ENCODE measurements at regions not wholly inside any gene's neighbourhood (a gene's known extent, or its start where the extent isn't known, plus 50 kb on each side); places are given as distances from the start of the nearest gene placed in this dataset.
A peak's percentile ranks its signal among the peaks of the same experiment; 100 is the strongest.

GRCh38 chr14:85234156-85235025, 295.6 kb upstream of the FLRT2 start:
- H3K9me3 ChIP-seq (replicated peaks; ENCODE audit: low read length), result no peaks in the 10 kb centered on the region
- H3K36me3 ChIP-seq (ENCODE audit: insufficient read depth, low read length), result no peaks in the 10 kb centered on the region
- peak overlapping the region; percentile 16 for H3K4me2 ChIP-seq (ENCODE audit: low read length)
- H3K4me1 ChIP-seq (ENCODE audit: control insufficient read depth, insufficient read depth, low read length), result peaks cover 10% of the 10 kb centered on the region
- no peaks in the 10 kb centered on the region for H3K27me3 ChIP-seq (ENCODE audit: control insufficient read depth, insufficient read depth, low read length)
- H3K9ac ChIP-seq (ENCODE audit: low read depth, low read length), result no peak overlapping the region
- no peak overlapping the region for H3K4me3 ChIP-seq (ENCODE audit: low read length)

GRCh38 chr14:85235868-85236267, 294.1 kb upstream of the FLRT2 start:
- H3K9me3 ChIP-seq (replicated peaks; ENCODE audit: low read length), result no peaks in the 10 kb centered on the region
- H3K36me3 ChIP-seq (ENCODE audit: insufficient read depth, low read length), result no peaks in the 10 kb centered on the region
- H3K4me1 ChIP-seq (ENCODE audit: control insufficient read depth, insufficient read depth, low read length), result peaks cover 14% of the 10 kb centered on the region
- no peaks in the 10 kb centered on the region for H3K27me3 ChIP-seq (ENCODE audit: control insufficient read depth, insufficient read depth, low read length)
- no peak overlapping the region for H3K4me3 ChIP-seq (ENCODE audit: low read length)
- H3K9ac ChIP-seq (ENCODE audit: low read depth, low read length), result no peak overlapping the region
- H3K4me2 ChIP-seq (ENCODE audit: low read length), result no peak overlapping the region

- Histone ChIP-seq H3K9me3 (replicated peaks; ENCODE audit: low read length) (no peaks in the 10 kb centered on the region), H3K4me1 (ENCODE audit: control insufficient read depth, insufficient read depth, low read length) (peaks cover 19% of the 10 kb centered on the region), H3K36me3 (ENCODE audit: insufficient read depth, low read length) (no peaks in the 10 kb centered on the region), H3K27me3 (ENCODE audit: control insufficient read depth, insufficient read depth, low read length) (no peaks in the 10 kb centered on the region), H3K9ac (ENCODE audit: low read depth, low read length) (no peak overlapping the region), H3K4me3 (ENCODE audit: low read length) (no peak overlapping the region), H3K4me2 (ENCODE audit: low read length) (no peak overlapping the region)
Observed at GRCh38 chr14:85236296-85236695, 293.6 kb upstream of the FLRT2 start.

- Histone ChIP-seq H3K9me3 (replicated peaks; ENCODE audit: low read length) (no peaks in the 10 kb centered on the region), H3K36me3 (ENCODE audit: insufficient read depth, low read length) (no peaks in the 10 kb centered on the region), H3K4me1 (ENCODE audit: control insufficient read depth, insufficient read depth, low read length) (peaks cover 10% of the 10 kb centered on the region), H3K27me3 (ENCODE audit: control insufficient read depth, insufficient read depth, low read length) (no peaks in the 10 kb centered on the region), H3K4me2 (ENCODE audit: low read length) (no peak overlapping the region), H3K4me3 (ENCODE audit: low read length) (no peak overlapping the region), H3K9ac (ENCODE audit: low read depth, low read length) (no peak overlapping the region)
Observed at GRCh38 chr14:85239791-85240190, 290.2 kb upstream of the FLRT2 start.

GRCh38 chr14:85241022-85241855, 288.7 kb upstream of the FLRT2 start:
- no peak overlapping the region for H3K9ac ChIP-seq (ENCODE audit: low read depth, low read length)
- no peaks in the 10 kb centered on the region for H3K36me3 ChIP-seq (ENCODE audit: insufficient read depth, low read length)
- H3K9me3 ChIP-seq (replicated peaks; ENCODE audit: low read length), result no peaks in the 10 kb centered on the region
- H3K4me1 ChIP-seq (ENCODE audit: control insufficient read depth, insufficient read depth, low read length), result peaks cover 10% of the 10 kb centered on the region
- no peak overlapping the region for H3K4me3 ChIP-seq (ENCODE audit: low read length)
- peak overlapping the region; percentile 59 for H3K4me2 ChIP-seq (ENCODE audit: low read length)
- no peaks in the 10 kb centered on the region for H3K27me3 ChIP-seq (ENCODE audit: control insufficient read depth, insufficient read depth, low read length)

- H3K4me3 ChIP-seq (ENCODE audit: low read length), result no peak overlapping the region
- no peak overlapping the region for H3K4me2 ChIP-seq (ENCODE audit: low read length)
- no peaks in the 10 kb centered on the region for H3K36me3 ChIP-seq (ENCODE audit: insufficient read depth, low read length)
- H3K9ac ChIP-seq (ENCODE audit: low read depth, low read length), result no peak overlapping the region
- no peaks in the 10 kb centered on the region for H3K27me3 ChIP-seq (ENCODE audit: control insufficient read depth, insufficient read depth, low read length)
- H3K4me1 ChIP-seq (ENCODE audit: control insufficient read depth, insufficient read depth, low read length), result peaks cover 10% of the 10 kb centered on the region
- no peaks in the 10 kb centered on the region for H3K9me3 ChIP-seq (replicated peaks; ENCODE audit: low read length)
Observed at GRCh38 chr14:85242666-85243065, 287.3 kb upstream of the FLRT2 start.

GRCh38 chr14:85243321-85243720, 286.6 kb upstream of the FLRT2 start:
- H3K4me2 ChIP-seq (ENCODE audit: low read length), result no peak overlapping the region
- peaks cover 10% of the 10 kb centered on the region for H3K4me1 ChIP-seq (ENCODE audit: control insufficient read depth, insufficient read depth, low read length)
- H3K4me3 ChIP-seq (ENCODE audit: low read length), result no peak overlapping the region
- no peaks in the 10 kb centered on the region for H3K9me3 ChIP-seq (replicated peaks; ENCODE audit: low read length)
- no peaks in the 10 kb centered on the region for H3K36me3 ChIP-seq (ENCODE audit: insufficient read depth, low read length)
- no peaks in the 10 kb centered on the region for H3K27me3 ChIP-seq (ENCODE audit: control insufficient read depth, insufficient read depth, low read length)
- H3K9ac ChIP-seq (ENCODE audit: low read depth, low read length), result no peak overlapping the region

GRCh38 chr14:85247071-85247470, 282.9 kb upstream of the FLRT2 start:
- Histone ChIP-seq H3K9ac (ENCODE audit: low read depth, low read length) (no peak overlapping the region), H3K36me3 (ENCODE audit: insufficient read depth, low read length) (no peaks in the 10 kb centered on the region), H3K4me3 (ENCODE audit: low read length) (no peak overlapping the region), H3K9me3 (replicated peaks; ENCODE audit: low read length) (no peaks in the 10 kb centered on the region), H3K4me2 (ENCODE audit: low read length) (no peak overlapping the region), H3K27me3 (ENCODE audit: control insufficient read depth, insufficient read depth, low read length) (no peaks in the 10 kb centered on the region), H3K4me1 (ENCODE audit: control insufficient read depth, insufficient read depth, low read length) (peaks cover 6% of the 10 kb centered on the region)

GRCh38 chr14:85248881-85249635, 280.9 kb upstream of the FLRT2 start:
- Histone ChIP-seq H3K36me3 (ENCODE audit: insufficient read depth, low read length) (no peaks in the 10 kb centered on the region), H3K4me1 (ENCODE audit: control insufficient read depth, insufficient read depth, low read length) (peaks cover 10% of the 10 kb centered on the region), H3K9ac (ENCODE audit: low read depth, low read length) (no peak overlapping the region), H3K9me3 (replicated peaks; ENCODE audit: low read length) (no peaks in the 10 kb centered on the region), H3K27me3 (ENCODE audit: control insufficient read depth, insufficient read depth, low read length) (no peaks in the 10 kb centered on the region), H3K4me2 (ENCODE audit: low read length) (no peak overlapping the region), H3K4me3 (ENCODE audit: low read length) (no peak overlapping the region)

GRCh38 chr14:85250414-85251189, 279.3 kb upstream of the FLRT2 start:
- Histone ChIP-seq H3K4me2 (ENCODE audit: low read length) (no peak overlapping the region), H3K4me3 (ENCODE audit: low read length) (no peak overlapping the region), H3K4me1 (ENCODE audit: control insufficient read depth, insufficient read depth, low read length) (peaks cover 10% of the 10 kb centered on the region), H3K9ac (ENCODE audit: low read depth, low read length) (no peak overlapping the region), H3K27me3 (ENCODE audit: control insufficient read depth, insufficient read depth, low read length) (no peaks in the 10 kb centered on the region), H3K9me3 (replicated peaks; ENCODE audit: low read length) (no peaks in the 10 kb centered on the region), H3K36me3 (ENCODE audit: insufficient read depth, low read length) (no peaks in the 10 kb centered on the region)
